Endodermal cell (in vitro differentiated cells): ENCODE measurements at regions not wholly inside any gene's neighbourhood (a gene's known extent, or its start where the extent isn't known, plus 50 kb on each side); places are given as distances from the start of the nearest gene placed in this dataset.
A peak's percentile ranks its signal among the peaks of the same experiment; 100 is the strongest.

Experiments
- DNase-seq: peaks from one replicate; pipeline ENCODE4 v3.0.0-alpha.2; 2017
- H3K27ac ChIP-seq: 2 replicates; pipeline ENCODE4 v1.5.1; 2013; ENCODE audit warnings: mild to moderate bottlenecking, low read depth, low read length, moderate library complexity
- H3K27me3 ChIP-seq: 2 replicates; pipeline ENCODE4 v1.6.1; 2013; ENCODE audit warnings: mild to moderate bottlenecking, low read length, moderate library complexity; ENCODE audit not compliant: insufficient read depth, control insufficient read depth, poor library complexity, severe bottlenecking
- H3K36me3 ChIP-seq: 2 replicates; pipeline ENCODE4 v1.7.0; 2013; ENCODE audit warnings: mild to moderate bottlenecking, low read length, moderate library complexity; ENCODE audit not compliant: control insufficient read depth, insufficient read depth
- H3K4me1 ChIP-seq: one replicate; pipeline ENCODE4 v1.7.0; 2013; ENCODE audit warnings: low read length; ENCODE audit not compliant: control insufficient read depth, insufficient read depth
- H3K4me3 ChIP-seq: 2 replicates; pipeline ENCODE4 v1.5.1; 2013; ENCODE audit warnings: mild to moderate bottlenecking, low read length, moderate library complexity
- H3K9ac ChIP-seq: 2 replicates; pipeline ENCODE4 v1.6.1; 2013; ENCODE audit warnings: mild to moderate bottlenecking, low read length, moderate library complexity; ENCODE audit not compliant: poor library complexity, severe bottlenecking; ENCODE audit errors: extremely low read depth
- H3K9me3 ChIP-seq: 2 replicates; pipeline ENCODE4 v1.6.1; 2013; ENCODE audit warnings: mild to moderate bottlenecking, low read length, moderate library complexity; ENCODE audit not compliant: control insufficient read depth
- H3K27ac Mint-ChIP-seq: 2 replicates; pipeline ENCODE4 v1.8.0; 2020; ENCODE audit warnings: mixed read lengths
- H3K27me3 Mint-ChIP-seq: 2 replicates; pipeline ENCODE4 v1.8.0; 2021; ENCODE audit warnings: mild to moderate bottlenecking, mixed read lengths; ENCODE audit not compliant: insufficient read depth
- H3K36me3 Mint-ChIP-seq: 2 replicates; pipeline ENCODE4 v1.8.0; 2020; ENCODE audit warnings: low read depth, mixed read lengths
- H3K4me1 Mint-ChIP-seq: 2 replicates; pipeline ENCODE4 v1.8.0; 2020; ENCODE audit warnings: mixed read lengths
- H3K4me3 Mint-ChIP-seq: 2 replicates; pipeline ENCODE4 v1.8.0; 2020; ENCODE audit warnings: mild to moderate bottlenecking, moderate library complexity, mixed read lengths
- H3K9me3 Mint-ChIP-seq: 2 replicates; pipeline ENCODE4 v1.8.0; 2020; ENCODE audit warnings: mild to moderate bottlenecking, mixed read lengths
- CTCF ChIP-seq: fragments of 200-600 bp; sonication (generic); conservative IDR thresholded peaks from 2 replicates; pipeline ENCODE4 v1.5.0; 2021; ENCODE audit warnings: antibody characterized with exemption, mild to moderate bottlenecking
- whole genome bisulfite sequencing, 2 experiments: methylation state at CpG; one replicate each; pipeline versions ENCODE4 v1.1.5 to v1.1.7; 2013; ENCODE audit warnings: missing lambda C conversion rate in 2 of 2, mixed read lengths in 1 of 2; ENCODE audit not compliant: insufficient coverage in 1 of 2, insufficient read length in 1 of 2; 5-methylcytosine and 5-hydroxymethylcytosine counted together

DNA sequence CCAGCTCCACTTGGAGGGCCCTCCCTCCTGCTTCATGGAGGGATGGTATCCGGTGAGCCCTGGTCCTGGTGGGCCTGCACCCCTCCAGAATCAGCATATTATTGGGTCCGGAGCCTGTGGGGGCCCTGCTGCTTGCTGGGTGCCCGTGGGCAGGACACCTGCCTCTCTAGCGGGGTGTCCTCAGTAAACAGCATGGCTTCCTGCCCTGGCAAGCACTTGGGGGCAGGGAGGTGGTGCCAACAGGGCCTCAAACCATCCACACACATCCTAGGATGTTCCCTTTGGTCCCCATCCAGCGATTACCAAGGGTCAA, 108.3 kb downstream of the CTTN start:
- Histone ChIP-seq H3K27me3 (no peaks in the 10 kb centered on the region), H3K4me3 (no peak overlapping the region), H3K9me3 (peaks cover 2% of the 10 kb centered on the region), H3K4me1 (no peaks in the 10 kb centered on the region), H3K36me3 (no peaks in the 10 kb centered on the region), H3K27ac (no peak overlapping the region), H3K9ac (no peak overlapping the region)
- Mint-ChIP-seq H3K4me1 (peaks cover 8% of the 10 kb centered on the region), H3K4me3 (no peak overlapping the region), H3K36me3 (no peaks in the 10 kb centered on the region), H3K27me3 (no peaks in the 10 kb centered on the region), H3K27ac (no peak overlapping the region), H3K9me3 (peaks cover 3% of the 10 kb centered on the region)
- 86 to 92% methylated on average over 2 to 5 of the region's 5 CpGs for WGBS, 2 experiments
- no peak for TF ChIP-seq CTCF
- DNase-seq: no peak

GRCh38 chr11:70506986-70507385, 108.7 kb downstream of the CTTN start:
- Mint-ChIP-seq H3K27ac (peak overlapping the region; percentile 21), H3K27me3 (no peaks in the 10 kb centered on the region), H3K9me3 (peaks cover 6% of the 10 kb centered on the region), H3K4me1 (peaks cover 8% of the 10 kb centered on the region), H3K36me3 (no peaks in the 10 kb centered on the region), H3K4me3 (no peak overlapping the region)
- no peak overlapping the region for H3K27ac ChIP-seq
- H3K27me3 ChIP-seq: no peaks in the 10 kb centered on the region
- WGBS, 2 experiments: 91% methylated on average over 6 to 7 of the region's 7 CpGs
- peaks cover 6% of the 10 kb centered on the region for H3K9me3 ChIP-seq
- no peaks in the 10 kb centered on the region for H3K4me1 ChIP-seq
- H3K4me3 ChIP-seq: no peak overlapping the region
- no peak for TF ChIP-seq CTCF
- DNase-seq: no peak
- H3K36me3 ChIP-seq: no peaks in the 10 kb centered on the region
- H3K9ac ChIP-seq: no peak overlapping the region

DNA sequence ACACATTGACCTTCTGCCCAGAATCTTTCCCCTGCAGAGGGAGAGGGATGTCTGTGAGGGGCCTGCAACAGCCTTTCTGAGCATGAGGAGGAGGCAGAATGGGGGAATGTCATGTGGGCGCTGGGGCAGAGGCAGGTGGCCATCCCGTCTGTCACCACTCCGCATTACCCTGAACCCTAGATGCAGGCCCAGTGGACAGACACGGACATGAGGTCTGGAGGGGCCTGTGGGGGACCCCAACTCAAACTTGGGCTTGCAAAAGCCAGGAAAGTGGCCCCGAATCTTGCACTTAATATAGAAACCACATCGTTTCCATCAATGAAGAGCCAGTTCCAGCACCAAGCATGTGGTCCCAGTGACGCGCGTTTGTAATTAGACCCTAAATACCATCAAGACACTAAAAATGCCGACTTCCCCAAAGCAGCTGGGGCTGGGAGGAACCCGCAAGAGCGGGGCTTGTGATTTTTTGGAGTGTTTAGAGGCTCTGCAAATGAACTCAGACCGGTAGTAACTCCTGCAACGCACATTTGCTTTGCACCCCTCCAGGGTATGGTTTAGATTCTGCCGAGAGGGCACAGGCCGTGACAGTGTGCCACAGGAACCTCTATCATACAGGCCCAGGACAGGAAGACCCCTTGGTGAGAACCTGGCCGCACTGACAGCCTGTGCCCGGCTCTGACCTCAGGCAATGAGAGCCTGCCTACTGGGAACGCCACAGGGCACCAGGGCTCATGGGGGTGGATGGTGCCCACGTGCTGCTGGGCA, 109.3 kb downstream of the CTTN start:
- Histone ChIP-seq H3K9me3 (peaks cover 13% of the 10 kb centered on the region), H3K9ac (no peak overlapping the region), H3K4me1 (no peaks in the 10 kb centered on the region), H3K4me3 (no peak overlapping the region), H3K36me3 (no peaks in the 10 kb centered on the region), H3K27ac (no peak overlapping the region), H3K27me3 (no peaks in the 10 kb centered on the region)
- H3K4me1 Mint-ChIP-seq: peaks cover 8% of the 10 kb centered on the region
- H3K36me3 Mint-ChIP-seq: no peaks in the 10 kb centered on the region
- H3K27ac Mint-ChIP-seq: peak overlapping the region; percentile 21
- peaks cover 12% of the 10 kb centered on the region for H3K9me3 Mint-ChIP-seq
- TF ChIP-seq CTCF: no peak
- DNase-seq: no peak
- H3K4me3 Mint-ChIP-seq: no peak overlapping the region
- no peaks in the 10 kb centered on the region for H3K27me3 Mint-ChIP-seq
- 82 to 89% methylated on average over 18 to 20 of the region's 20 CpGs for WGBS, 2 experiments
